HL-60 (cell line): ENCODE measurements at regions not wholly inside any gene's neighbourhood (a gene's known extent, or its start where the extent isn't known, plus 50 kb on each side); places are given as distances from the start of the nearest gene placed in this dataset.

ENCODE experiments used
- DNase-seq, 2 experiments: peaks; one replicate each; pipeline ENCODE4 v3.0.0-alpha.2; 2010 to 2020; ENCODE audit warnings: low read depth in 1 of 2, low spot score in 1 of 2
- H3K27ac ChIP-seq: fragments of 250-450 bp; sonication (Bioruptor Pico); replicated peaks from 2 replicates; pipeline ENCODE4 v1.5.1; 2020; ENCODE audit warnings: mild to moderate bottlenecking, moderate library complexity
- H3K27me3 ChIP-seq: fragments of 250-450 bp; sonication (Bioruptor Pico); 2 replicates; pipeline ENCODE4 v1.5.1; 2021; ENCODE audit warnings: mild to moderate bottlenecking, moderate library complexity; ENCODE audit not compliant: insufficient read depth, poor library complexity, severe bottlenecking
- H3K4me3 ChIP-seq: replicated peaks from 2 replicates; pipeline ENCODE4 v1.5.1; 2011; ENCODE audit warnings: mild to moderate bottlenecking, control low read depth, low read length; ENCODE audit not compliant: insufficient read depth
- GABPA ChIP-seq: IDR thresholded peaks from 2 replicates; pipeline ENCODE4 v1.6.1; 2012; ENCODE audit warnings: low read depth
- POLR2AphosphoS5 ChIP-seq: IDR thresholded peaks from 2 replicates; pipeline ENCODE4 v1.6.1; 2012; ENCODE audit warnings: low read depth
- SPI1 ChIP-seq: IDR thresholded peaks from 2 replicates; pipeline ENCODE4 v1.6.1; 2012; ENCODE audit warnings: low read depth, mild to moderate bottlenecking, borderline replicate concordance
- TF ChIP-seq, protein P1 (sequence below): IDR thresholded peaks from one replicate; pipeline ENCODE4 v1.5.1; 2011; ENCODE audit warnings: low read length, control low read depth, inconsistent platforms; ENCODE audit not compliant: insufficient read depth
- TF ChIP-seq, protein P2 (sequence below): IDR thresholded peaks from 2 replicates; pipeline ENCODE4 v1.6.1; 2012; ENCODE audit warnings: low read depth; ENCODE audit not compliant: insufficient replicate concordance

DNA sequence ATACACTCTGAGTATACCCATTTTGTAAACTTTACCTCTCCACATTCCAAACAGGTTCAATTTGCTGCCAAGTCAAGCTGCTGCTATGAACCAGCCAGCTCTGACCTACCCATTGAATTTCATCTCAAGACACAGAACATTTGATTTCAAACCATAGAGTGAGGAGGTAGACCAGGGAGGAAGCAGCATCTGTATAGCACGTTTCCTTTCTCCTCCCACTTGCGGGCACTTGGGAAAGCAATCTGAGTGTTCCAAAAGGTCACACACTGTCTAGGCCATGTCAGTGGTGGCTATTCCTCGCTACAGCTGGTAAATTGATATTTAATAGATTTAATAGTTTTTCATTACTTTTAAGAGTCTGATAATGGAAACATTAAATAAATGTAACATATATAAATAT is 147.8 kb upstream of the EEPD1 start:
- Histone ChIP-seq H3K27ac (no peak overlapping the region), H3K4me3 (no peak overlapping the region), H3K27me3 (no peaks in the 10 kb centered on the region)
- no peak for DNase-seq
- TF ChIP-seq POLR2AphosphoS5 (no peak), GABPA (no peak), SPI1 (no peak)
- TF ChIP-seq, protein P1, sequence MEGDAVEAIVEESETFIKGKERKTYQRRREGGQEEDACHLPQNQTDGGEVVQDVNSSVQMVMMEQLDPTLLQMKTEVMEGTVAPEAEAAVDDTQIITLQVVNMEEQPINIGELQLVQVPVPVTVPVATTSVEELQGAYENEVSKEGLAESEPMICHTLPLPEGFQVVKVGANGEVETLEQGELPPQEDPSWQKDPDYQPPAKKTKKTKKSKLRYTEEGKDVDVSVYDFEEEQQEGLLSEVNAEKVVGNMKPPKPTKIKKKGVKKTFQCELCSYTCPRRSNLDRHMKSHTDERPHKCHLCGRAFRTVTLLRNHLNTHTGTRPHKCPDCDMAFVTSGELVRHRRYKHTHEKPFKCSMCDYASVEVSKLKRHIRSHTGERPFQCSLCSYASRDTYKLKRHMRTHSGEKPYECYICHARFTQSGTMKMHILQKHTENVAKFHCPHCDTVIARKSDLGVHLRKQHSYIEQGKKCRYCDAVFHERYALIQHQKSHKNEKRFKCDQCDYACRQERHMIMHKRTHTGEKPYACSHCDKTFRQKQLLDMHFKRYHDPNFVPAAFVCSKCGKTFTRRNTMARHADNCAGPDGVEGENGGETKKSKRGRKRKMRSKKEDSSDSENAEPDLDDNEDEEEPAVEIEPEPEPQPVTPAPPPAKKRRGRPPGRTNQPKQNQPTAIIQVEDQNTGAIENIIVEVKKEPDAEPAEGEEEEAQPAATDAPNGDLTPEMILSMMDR, result no peak
- TF ChIP-seq, protein P2, sequence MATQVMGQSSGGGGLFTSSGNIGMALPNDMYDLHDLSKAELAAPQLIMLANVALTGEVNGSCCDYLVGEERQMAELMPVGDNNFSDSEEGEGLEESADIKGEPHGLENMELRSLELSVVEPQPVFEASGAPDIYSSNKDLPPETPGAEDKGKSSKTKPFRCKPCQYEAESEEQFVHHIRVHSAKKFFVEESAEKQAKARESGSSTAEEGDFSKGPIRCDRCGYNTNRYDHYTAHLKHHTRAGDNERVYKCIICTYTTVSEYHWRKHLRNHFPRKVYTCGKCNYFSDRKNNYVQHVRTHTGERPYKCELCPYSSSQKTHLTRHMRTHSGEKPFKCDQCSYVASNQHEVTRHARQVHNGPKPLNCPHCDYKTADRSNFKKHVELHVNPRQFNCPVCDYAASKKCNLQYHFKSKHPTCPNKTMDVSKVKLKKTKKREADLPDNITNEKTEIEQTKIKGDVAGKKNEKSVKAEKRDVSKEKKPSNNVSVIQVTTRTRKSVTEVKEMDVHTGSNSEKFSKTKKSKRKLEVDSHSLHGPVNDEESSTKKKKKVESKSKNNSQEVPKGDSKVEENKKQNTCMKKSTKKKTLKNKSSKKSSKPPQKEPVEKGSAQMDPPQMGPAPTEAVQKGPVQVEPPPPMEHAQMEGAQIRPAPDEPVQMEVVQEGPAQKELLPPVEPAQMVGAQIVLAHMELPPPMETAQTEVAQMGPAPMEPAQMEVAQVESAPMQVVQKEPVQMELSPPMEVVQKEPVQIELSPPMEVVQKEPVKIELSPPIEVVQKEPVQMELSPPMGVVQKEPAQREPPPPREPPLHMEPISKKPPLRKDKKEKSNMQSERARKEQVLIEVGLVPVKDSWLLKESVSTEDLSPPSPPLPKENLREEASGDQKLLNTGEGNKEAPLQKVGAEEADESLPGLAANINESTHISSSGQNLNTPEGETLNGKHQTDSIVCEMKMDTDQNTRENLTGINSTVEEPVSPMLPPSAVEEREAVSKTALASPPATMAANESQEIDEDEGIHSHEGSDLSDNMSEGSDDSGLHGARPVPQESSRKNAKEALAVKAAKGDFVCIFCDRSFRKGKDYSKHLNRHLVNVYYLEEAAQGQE, result no peak

- Histone ChIP-seq H3K4me3 (no peak overlapping the region), H3K27ac (no peak overlapping the region), H3K27me3 (no peaks in the 10 kb centered on the region)
- no peak for TF ChIP-seq GABPA
- TF ChIP-seq, protein P2, result no peak
- no peak for TF ChIP-seq SPI1
- TF ChIP-seq, protein P1, result no peak
- TF ChIP-seq POLR2AphosphoS5, result no peak
- no peak for DNase-seq
Measured at GRCh38 chr7:36005876-36006275, 147.2 kb upstream of the EEPD1 start.

- no peak overlapping the region for H3K27ac ChIP-seq
- TF ChIP-seq, protein P1, result no peak
- TF ChIP-seq GABPA, result no peak
- no peak for TF ChIP-seq POLR2AphosphoS5
- TF ChIP-seq, protein P2, result no peak
- TF ChIP-seq SPI1, result no peak
- DNase-seq, result no peak
- H3K4me3 ChIP-seq, result no peak overlapping the region
- no peaks in the 10 kb centered on the region for H3K27me3 ChIP-seq
Measured at GRCh38 chr7:36006636-36007229, 146.3 kb upstream of the EEPD1 start.
